HepG2 (cell line): ENCODE measurements at regions not wholly inside any gene's neighbourhood (a gene's known extent, or its start where the extent isn't known, plus 50 kb on each side); places are given as distances from the start of the nearest gene placed in this dataset.

Experiments used
- ATAC-seq: fragments of 200-7000 bp; cut with Tn5 transposase; 3 replicates; pipeline ENCODE4 v1.9.1; 2020; ENCODE audit warnings: mild to moderate bottlenecking, moderate library complexity
- BruUV-seq: library from RNA; stranded (reverse); fragments of 400-500 nt; replicated peaks from 2 replicates; lab custom pipeline; 2021; lab: Mats Ljungman, UMichigan
- CTCF ChIA-PET: fragments of 300-600 bp; formaldehyde crosslinking; extraction: SDS; loops from one replicate; lab custom pipeline; 2021; ENCODE audit warnings: low total read pairs, inconsistent platforms, low intra/inter-chr PET ratio; lab: Yijun Ruan, JAX
- POLR2A ChIA-PET: fragments of 350-600 bp; sonication (Branson Sonifier 250); formaldehyde crosslinking; loops from one replicate; lab custom pipeline; 2020; ENCODE audit warnings: antibody characterized with exemption, inconsistent platforms; lab: Yijun Ruan, JAX
- DNase-seq: peaks from one replicate; pipeline ENCODE4 v3.0.0-alpha.2; 2015; ENCODE audit warnings: low spot score
- FAIRE-seq: peaks from 3 replicates; lab custom pipeline; 2011; peaks lifted over from hg19 to GRCh38; lab: Jason Lieb, UNC
- H2AFZ ChIP-seq: one replicate; pipeline ENCODE4 v1.6.1; 2011; ENCODE audit warnings: low read length, inconsistent platforms
- H3K27ac ChIP-seq: fragments of 300-600 bp; 3 replicates; pipeline ENCODE4 v1.8.0; 2011; ENCODE audit warnings: mixed run types, mild to moderate bottlenecking, mixed read lengths, low read length, inconsistent platforms; ENCODE audit not compliant: insufficient read depth; ENCODE audit errors: extremely low read length
- H3K27me3 ChIP-seq, 2 experiments: fragments of 200-600 bp in 1 of 2; 2 replicates in 1 of 2; 3 replicates in 1 of 2; pipeline versions ENCODE4 v1.6.0 to v1.8.0; 2011; ENCODE audit warnings: low read length in 2 of 2, mild to moderate bottlenecking in 2 of 2, moderate library complexity in 2 of 2, inconsistent platforms in 1 of 2; ENCODE audit not compliant: insufficient read depth in 2 of 2, control insufficient read depth in 1 of 2
- H3K36me3 ChIP-seq, 2 experiments: fragments of 200-600 bp in 1 of 2; replicated peaks in 1 of 2; 2 replicates in 1 of 2; 3 replicates in 1 of 2; pipeline versions ENCODE4 v1.5.1 to v1.8.0; 2011; ENCODE audit warnings: low read length in 2 of 2, inconsistent platforms in 1 of 2; ENCODE audit not compliant: insufficient read depth in 2 of 2, control insufficient read depth in 1 of 2
- H3K4me1 ChIP-seq: 2 replicates; pipeline ENCODE4 v1.5.1; 2012; ENCODE audit warnings: low read length, inconsistent platforms; ENCODE audit not compliant: insufficient read depth
- H3K4me2 ChIP-seq: 2 replicates; pipeline ENCODE4 v1.6.0; 2011; ENCODE audit warnings: low read depth, low read length, inconsistent platforms
- H3K4me3 ChIP-seq, 3 experiments: fragments of 200-600 bp in 1 of 3; sonication (generic), shearing (Covaris generic) in 1 of 3; replicated peaks in 1 of 3; 2 replicates each; pipeline ENCODE4 v1.5.1; 2011 to 2016; ENCODE audit warnings: low read length in 3 of 3, inconsistent platforms in 2 of 3, low read depth in 2 of 3, mild to moderate bottlenecking in 2 of 3, control low read depth in 1 of 3, mixed read lengths in 1 of 3; ENCODE audit not compliant: insufficient read depth in 1 of 3
- H3K79me2 ChIP-seq: one replicate; pipeline ENCODE4 v1.6.1; 2011; ENCODE audit warnings: low read length, inconsistent platforms; ENCODE audit not compliant: insufficient read depth
- H3K9ac ChIP-seq: 2 replicates; pipeline ENCODE4 v1.6.0; 2011; ENCODE audit warnings: mild to moderate bottlenecking, low read depth, low read length, inconsistent platforms; ENCODE audit not compliant: insufficient read depth
- H3K9me3 ChIP-seq: 2 replicates; pipeline ENCODE4 v1.5.1; 2012; ENCODE audit warnings: mild to moderate bottlenecking, low read length
- H4K20me1 ChIP-seq: 2 replicates; pipeline ENCODE4 v1.6.0; 2011; ENCODE audit warnings: inconsistent platforms, mild to moderate bottlenecking, low read length, moderate library complexity; ENCODE audit not compliant: insufficient read depth
- MTA3 ChIP-seq: sonication (generic); formaldehyde crosslinking; IDR thresholded peaks from 2 replicates; pipeline ENCODE4 v1.4.0; 2020; ENCODE audit warnings: missing genetic modification reagents
- WGBS: methylation state at CpG from one replicate; pipeline ENCODE4 v1.1.6; 2017; ENCODE audit warnings: low lambda C conversion rate; 5-methylcytosine and 5-hydroxymethylcytosine counted together
- in situ Hi-C: cut with HindIII; loops from 2 replicates; pipeline ENCODE4 v1.10.0; 2017; ENCODE audit warnings: low pct_unique_long_range_greater_than_20kb; ENCODE audit not compliant: extremely low pct_ligation_motif_present
- intact Hi-C: fragments of 100-400 bp; cut with micrococcal nuclease; formaldehyde crosslinking; loops from one replicate; pipeline ENCODE4 v1.10.0; 2022; ENCODE audit not compliant: unreplicated experiment
- TF ChIP-seq, protein P1 (sequence below): sonication (generic); formaldehyde crosslinking; IDR thresholded peaks from 2 replicates; pipeline ENCODE4 v1.4.0; 2020; ENCODE audit warnings: missing genetic modification reagents; ENCODE audit errors: not compliant biosample characterization
- TF ChIP-seq, protein P2 (sequence below): fragments of 450-650 bp; IDR thresholded peaks from 2 replicates; pipeline ENCODE4 v1.6.1; 2016
- TF ChIP-seq, protein P3 (sequence below): sonication (generic); formaldehyde crosslinking; IDR thresholded peaks from 2 replicates; pipeline ENCODE4 v1.9.0; 2021; ENCODE audit warnings: missing genetic modification reagents, mild to moderate bottlenecking, borderline replicate concordance
- TF ChIP-seq, protein P4 (sequence below): sonication (generic); formaldehyde crosslinking; IDR thresholded peaks from 2 replicates; pipeline ENCODE4 v1.9.0; 2021; ENCODE audit warnings: missing genetic modification reagents, borderline replicate concordance
- TF ChIP-seq, protein P5 (sequence below): sonication (generic); formaldehyde crosslinking; IDR thresholded peaks from 2 replicates; pipeline ENCODE4 v1.4.0; 2020; ENCODE audit warnings: missing genetic modification reagents

DNA sequence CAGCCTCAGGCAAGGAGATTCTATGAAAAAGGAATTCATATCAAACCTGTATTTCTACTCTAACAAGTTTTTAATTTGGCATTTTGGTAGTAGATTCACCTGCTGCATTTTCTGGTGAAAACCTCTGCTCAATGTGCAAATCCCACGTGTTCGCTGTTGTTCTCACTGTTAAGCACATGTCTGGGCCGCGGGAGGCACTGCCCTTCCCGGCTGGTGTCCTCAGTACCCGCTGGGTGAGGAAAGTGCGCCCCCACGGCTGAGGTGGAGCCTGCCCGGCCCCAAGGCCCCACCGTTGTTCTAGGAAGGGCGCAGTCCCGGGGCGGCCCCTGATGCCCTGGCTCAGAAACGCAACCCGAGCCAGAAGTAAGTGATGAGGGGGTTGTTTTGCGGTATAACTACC lies 193.4 kb upstream of the VWC2 start (continued):
- TF ChIP-seq, protein P1, sequence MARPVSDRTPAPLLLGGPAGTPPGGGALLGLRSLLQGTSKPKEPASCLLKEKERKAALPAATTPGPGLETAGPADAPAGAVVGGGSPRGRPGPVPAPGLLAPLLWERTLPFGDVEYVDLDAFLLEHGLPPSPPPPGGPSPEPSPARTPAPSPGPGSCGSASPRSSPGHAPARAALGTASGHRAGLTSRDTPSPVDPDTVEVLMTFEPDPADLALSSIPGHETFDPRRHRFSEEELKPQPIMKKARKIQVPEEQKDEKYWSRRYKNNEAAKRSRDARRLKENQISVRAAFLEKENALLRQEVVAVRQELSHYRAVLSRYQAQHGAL (CRISPR knock-in tag) = no peak
- TF ChIP-seq, protein P2, sequence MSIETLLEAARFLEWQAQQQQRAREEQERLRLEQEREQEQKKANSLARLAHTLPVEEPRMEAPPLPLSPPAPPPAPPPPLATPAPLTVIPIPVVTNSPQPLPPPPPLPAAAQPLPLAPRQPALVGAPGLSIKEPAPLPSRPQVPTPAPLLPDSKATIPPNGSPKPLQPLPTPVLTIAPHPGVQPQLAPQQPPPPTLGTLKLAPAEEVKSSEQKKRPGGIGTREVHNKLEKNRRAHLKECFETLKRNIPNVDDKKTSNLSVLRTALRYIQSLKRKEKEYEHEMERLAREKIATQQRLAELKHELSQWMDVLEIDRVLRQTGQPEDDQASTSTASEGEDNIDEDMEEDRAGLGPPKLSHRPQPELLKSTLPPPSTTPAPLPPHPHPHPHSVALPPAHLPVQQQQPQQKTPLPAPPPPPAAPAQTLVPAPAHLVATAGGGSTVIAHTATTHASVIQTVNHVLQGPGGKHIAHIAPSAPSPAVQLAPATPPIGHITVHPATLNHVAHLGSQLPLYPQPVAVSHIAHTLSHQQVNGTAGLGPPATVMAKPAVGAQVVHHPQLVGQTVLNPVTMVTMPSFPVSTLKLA = peak; percentile 83

DNA sequence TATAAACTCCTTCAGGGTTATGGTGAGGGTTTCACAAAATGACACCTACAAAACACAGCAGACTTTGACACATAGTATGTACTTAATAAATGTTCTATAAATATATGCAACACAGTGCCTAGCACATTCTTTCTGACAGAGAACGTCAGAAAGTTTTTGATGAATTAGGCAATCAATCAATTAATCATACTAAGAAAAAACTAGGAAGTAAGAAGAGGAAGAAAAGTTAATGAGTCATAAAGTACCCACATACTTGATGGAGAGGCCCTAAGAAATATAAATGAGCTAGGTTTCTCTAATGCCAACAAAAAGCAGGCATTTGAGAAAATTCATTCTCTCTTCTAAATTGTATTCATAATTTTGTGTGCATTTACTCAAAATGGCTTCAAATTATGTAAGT lies 192.7 kb upstream of the VWC2 start:
- Histone ChIP-seq H3K4me3 (no peak overlapping the region), H3K4me1 (no peaks in the 10 kb centered on the region), H3K27ac (no peak overlapping the region), H3K79me2 (no peaks in the 10 kb centered on the region), H4K20me1 (no peaks in the 10 kb centered on the region), H2AFZ (no peak overlapping the region), H3K4me2 (no peak overlapping the region), H3K9me3 (no peaks in the 10 kb centered on the region), H3K27me3 (no peaks in the 10 kb centered on the region), H3K9ac (no peak overlapping the region), H3K36me3 (no peaks in the 10 kb centered on the region)
- WGBS = 12% methylated on average over 1 of the region's 1 CpG
- TF ChIP-seq, protein P3, sequence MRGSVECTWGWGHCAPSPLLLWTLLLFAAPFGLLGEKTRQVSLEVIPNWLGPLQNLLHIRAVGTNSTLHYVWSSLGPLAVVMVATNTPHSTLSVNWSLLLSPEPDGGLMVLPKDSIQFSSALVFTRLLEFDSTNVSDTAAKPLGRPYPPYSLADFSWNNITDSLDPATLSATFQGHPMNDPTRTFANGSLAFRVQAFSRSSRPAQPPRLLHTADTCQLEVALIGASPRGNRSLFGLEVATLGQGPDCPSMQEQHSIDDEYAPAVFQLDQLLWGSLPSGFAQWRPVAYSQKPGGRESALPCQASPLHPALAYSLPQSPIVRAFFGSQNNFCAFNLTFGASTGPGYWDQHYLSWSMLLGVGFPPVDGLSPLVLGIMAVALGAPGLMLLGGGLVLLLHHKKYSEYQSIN (CRISPR knock-in tag) = no peak
- no peak for TF ChIP-seq MTA3 (CRISPR knock-in tag)
- TF ChIP-seq, protein P4, sequence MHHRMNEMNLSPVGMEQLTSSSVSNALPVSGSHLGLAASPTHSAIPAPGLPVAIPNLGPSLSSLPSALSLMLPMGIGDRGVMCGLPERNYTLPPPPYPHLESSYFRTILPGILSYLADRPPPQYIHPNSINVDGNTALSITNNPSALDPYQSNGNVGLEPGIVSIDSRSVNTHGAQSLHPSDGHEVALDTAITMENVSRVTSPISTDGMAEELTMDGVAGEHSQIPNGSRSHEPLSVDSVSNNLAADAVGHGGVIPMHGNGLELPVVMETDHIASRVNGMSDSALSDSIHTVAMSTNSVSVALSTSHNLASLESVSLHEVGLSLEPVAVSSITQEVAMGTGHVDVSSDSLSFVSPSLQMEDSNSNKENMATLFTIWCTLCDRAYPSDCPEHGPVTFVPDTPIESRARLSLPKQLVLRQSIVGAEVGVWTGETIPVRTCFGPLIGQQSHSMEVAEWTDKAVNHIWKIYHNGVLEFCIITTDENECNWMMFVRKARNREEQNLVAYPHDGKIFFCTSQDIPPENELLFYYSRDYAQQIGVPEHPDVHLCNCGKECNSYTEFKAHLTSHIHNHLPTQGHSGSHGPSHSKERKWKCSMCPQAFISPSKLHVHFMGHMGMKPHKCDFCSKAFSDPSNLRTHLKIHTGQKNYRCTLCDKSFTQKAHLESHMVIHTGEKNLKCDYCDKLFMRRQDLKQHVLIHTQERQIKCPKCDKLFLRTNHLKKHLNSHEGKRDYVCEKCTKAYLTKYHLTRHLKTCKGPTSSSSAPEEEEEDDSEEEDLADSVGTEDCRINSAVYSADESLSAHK (CRISPR knock-in tag) = no peak
- TF ChIP-seq, protein P5, sequence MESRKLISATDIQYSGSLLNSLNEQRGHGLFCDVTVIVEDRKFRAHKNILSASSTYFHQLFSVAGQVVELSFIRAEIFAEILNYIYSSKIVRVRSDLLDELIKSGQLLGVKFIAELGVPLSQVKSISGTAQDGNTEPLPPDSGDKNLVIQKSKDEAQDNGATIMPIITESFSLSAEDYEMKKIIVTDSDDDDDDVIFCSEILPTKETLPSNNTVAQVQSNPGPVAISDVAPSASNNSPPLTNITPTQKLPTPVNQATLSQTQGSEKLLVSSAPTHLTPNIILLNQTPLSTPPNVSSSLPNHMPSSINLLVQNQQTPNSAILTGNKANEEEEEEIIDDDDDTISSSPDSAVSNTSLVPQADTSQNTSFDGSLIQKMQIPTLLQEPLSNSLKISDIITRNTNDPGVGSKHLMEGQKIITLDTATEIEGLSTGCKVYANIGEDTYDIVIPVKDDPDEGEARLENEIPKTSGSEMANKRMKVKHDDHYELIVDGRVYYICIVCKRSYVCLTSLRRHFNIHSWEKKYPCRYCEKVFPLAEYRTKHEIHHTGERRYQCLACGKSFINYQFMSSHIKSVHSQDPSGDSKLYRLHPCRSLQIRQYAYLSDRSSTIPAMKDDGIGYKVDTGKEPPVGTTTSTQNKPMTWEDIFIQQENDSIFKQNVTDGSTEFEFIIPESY = no peak
- intact Hi-C loops (no loop called here), in situ Hi-C loops (no loop called here)
- ATAC-seq = no peak
- no peak for DNase-seq
- no peak for FAIRE-seq
- POLR2A ChIA-PET = no interaction called here
- CTCF ChIA-PET = no interaction called here
- BruUV-seq = no TSS peak
